Stimulated activated naive CD8-positive, alpha-beta T cell treated with anti-CD3 and anti-CD28 coated beads, Interleukin-15, Interleukin-2, amounts not matched to agents 100 ng/mL and 50 ng/mL, for 24 hours (primary cell): ENCODE measurements at regions not wholly inside any gene's neighbourhood (a gene's known extent, or its start where the extent isn't known, plus 50 kb on each side); places are given as distances from the start of the nearest gene placed in this dataset.

ENCODE experiments used
- H3K27ac Mint-ChIP-seq: one replicate; pipeline ENCODE4 v1.8.0; 2021; ENCODE audit warnings: mild to moderate bottlenecking, mixed read lengths
- H3K27me3 Mint-ChIP-seq: one replicate; pipeline ENCODE4 v1.8.0; 2021; ENCODE audit warnings: mixed read lengths
- H3K36me3 Mint-ChIP-seq: one replicate; pipeline ENCODE4 v1.8.0; 2021; ENCODE audit warnings: low read depth, mixed read lengths
- H3K4me1 Mint-ChIP-seq: one replicate; pipeline ENCODE4 v1.8.0; 2021; ENCODE audit warnings: low read depth, mixed read lengths
- H3K4me3 Mint-ChIP-seq: one replicate; pipeline ENCODE4 v1.8.0; 2021; ENCODE audit warnings: mild to moderate bottlenecking, mixed read lengths
- H3K9me3 Mint-ChIP-seq: one replicate; pipeline ENCODE4 v1.8.0; 2021; ENCODE audit warnings: mixed read lengths

GRCh38 chr2:147389218-147389617 lies 455.6 kb upstream of the ACVR2A start:
- Mint-ChIP-seq H3K27ac (no peak overlapping the region), H3K36me3 (no peaks in the 10 kb centered on the region), H3K4me3 (no peak overlapping the region), H3K9me3 (no peaks in the 10 kb centered on the region), H3K4me1 (no peaks in the 10 kb centered on the region), H3K27me3 (peaks cover 4% of the 10 kb centered on the region)

GRCh38 chr2:147388217-147388616 lies 456.6 kb upstream of the ACVR2A start:
- peaks cover 4% of the 10 kb centered on the region for H3K27me3 Mint-ChIP-seq
- no peaks in the 10 kb centered on the region for H3K36me3 Mint-ChIP-seq
- H3K27ac Mint-ChIP-seq, result no peak overlapping the region

DNA sequence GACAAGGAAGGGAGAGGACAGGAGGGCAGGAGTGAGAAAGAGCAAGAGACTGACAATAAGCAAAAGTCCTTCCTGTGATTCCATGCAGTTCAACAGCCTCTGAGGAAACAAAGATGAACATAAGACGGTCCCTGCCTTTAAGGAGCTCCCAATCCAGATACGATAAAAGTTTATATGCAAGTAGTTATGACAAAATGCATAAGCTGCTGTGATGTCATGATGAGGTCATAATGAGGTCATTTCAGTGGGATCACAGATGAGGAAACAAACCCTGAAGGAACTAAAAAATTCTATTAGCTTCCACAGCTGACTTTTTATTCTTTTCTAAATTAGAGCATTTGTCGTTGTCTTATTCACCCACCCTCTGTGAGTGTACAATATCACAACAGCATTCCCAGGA lies 458.5 kb upstream of the ACVR2A start:
- Mint-ChIP-seq H3K36me3 (no peaks in the 10 kb centered on the region), H3K27me3 (peaks cover 4% of the 10 kb centered on the region)

More at GRCh38 chr2:147388217-147388616, 456.6 kb upstream of the ACVR2A start:
- Mint-ChIP-seq H3K9me3 (no peaks in the 10 kb centered on the region), H3K4me1 (no peaks in the 10 kb centered on the region), H3K4me3 (no peak overlapping the region)

DNA sequence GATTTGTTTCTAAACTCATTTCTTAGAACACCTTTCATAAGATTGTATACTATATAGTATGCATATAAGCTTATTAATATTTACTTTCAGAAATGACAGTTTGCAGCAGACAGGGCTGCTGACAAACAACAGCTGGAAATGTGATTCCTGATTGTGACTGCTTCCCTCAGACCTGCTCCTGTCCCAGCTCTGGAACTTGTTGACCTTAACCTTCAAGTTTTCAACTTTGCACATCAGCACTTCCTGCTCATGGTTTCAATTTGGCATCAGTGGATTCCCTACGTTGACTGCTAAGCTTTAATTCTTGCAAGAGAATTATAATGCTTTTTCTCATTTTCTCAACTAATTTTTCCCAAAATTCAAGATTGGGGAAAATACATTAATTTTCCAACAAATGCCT lies 459.2 kb upstream of the ACVR2A start:
- no peaks in the 10 kb centered on the region for H3K36me3 Mint-ChIP-seq
- H3K4me1 Mint-ChIP-seq, result no peaks in the 10 kb centered on the region
- no peak overlapping the region for H3K4me3 Mint-ChIP-seq
- no peaks in the 10 kb centered on the region for H3K9me3 Mint-ChIP-seq
- H3K27me3 Mint-ChIP-seq, result peaks cover 4% of the 10 kb centered on the region
- no peak overlapping the region for H3K27ac Mint-ChIP-seq

More for the DNA sequence above, 458.5 kb upstream of the ACVR2A start:
- H3K4me3 Mint-ChIP-seq, result no peak overlapping the region
- H3K4me1 Mint-ChIP-seq, result no peaks in the 10 kb centered on the region
- no peaks in the 10 kb centered on the region for H3K9me3 Mint-ChIP-seq
- no peak overlapping the region for H3K27ac Mint-ChIP-seq

GRCh38 chr2:147384659-147385058 lies 460.2 kb upstream of the ACVR2A start:
- H3K4me1 Mint-ChIP-seq, result no peaks in the 10 kb centered on the region
- no peak overlapping the region for H3K4me3 Mint-ChIP-seq
- H3K36me3 Mint-ChIP-seq, result no peaks in the 10 kb centered on the region
- H3K27ac Mint-ChIP-seq, result no peak overlapping the region
- no peaks in the 10 kb centered on the region for H3K9me3 Mint-ChIP-seq
- H3K27me3 Mint-ChIP-seq, result peaks cover 4% of the 10 kb centered on the region

GRCh38 chr2:147382322-147382948 lies 462.4 kb upstream of the ACVR2A start:
- Mint-ChIP-seq H3K27me3 (no peaks in the 10 kb centered on the region), H3K36me3 (no peaks in the 10 kb centered on the region), H3K9me3 (no peaks in the 10 kb centered on the region), H3K4me3 (no peak overlapping the region), H3K27ac (no peak overlapping the region), H3K4me1 (no peaks in the 10 kb centered on the region)

DNA sequence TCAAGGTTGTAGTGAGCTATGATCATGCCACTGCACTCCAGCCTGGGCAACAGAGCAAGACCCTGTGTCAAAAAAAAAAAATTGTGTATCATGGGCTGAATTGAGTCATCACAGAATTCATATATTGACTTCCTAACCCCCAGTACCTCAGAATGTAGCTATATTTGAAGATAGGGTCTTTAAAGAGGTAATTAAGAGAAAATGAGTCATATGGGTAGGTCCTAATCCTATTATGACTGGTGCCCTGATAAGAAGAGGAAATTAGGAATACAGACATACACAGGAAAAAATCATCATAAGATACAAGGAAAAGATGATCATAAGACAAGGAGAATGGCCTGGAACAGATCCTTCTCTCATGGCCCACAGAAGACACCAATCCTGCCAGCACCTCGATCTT lies 466.4 kb upstream of the ACVR2A start:
- H3K4me1 Mint-ChIP-seq, result no peaks in the 10 kb centered on the region
- H3K27ac Mint-ChIP-seq, result no peak overlapping the region
- no peaks in the 10 kb centered on the region for H3K36me3 Mint-ChIP-seq
- H3K4me3 Mint-ChIP-seq, result no peak overlapping the region
- H3K27me3 Mint-ChIP-seq, result no peaks in the 10 kb centered on the region
- no peaks in the 10 kb centered on the region for H3K9me3 Mint-ChIP-seq

GRCh38 chr2:147375073-147375472 lies 469.8 kb upstream of the ACVR2A start:
- Mint-ChIP-seq H3K36me3 (no peaks in the 10 kb centered on the region), H3K27me3 (no peaks in the 10 kb centered on the region), H3K27ac (no peak overlapping the region)

GRCh38 chr2:147374423-147374811 lies 470.4 kb upstream of the ACVR2A start:
- Mint-ChIP-seq H3K9me3 (no peaks in the 10 kb centered on the region), H3K4me1 (no peaks in the 10 kb centered on the region), H3K27ac (no peak overlapping the region), H3K27me3 (no peaks in the 10 kb centered on the region), H3K36me3 (no peaks in the 10 kb centered on the region), H3K4me3 (no peak overlapping the region)

More at GRCh38 chr2:147375073-147375472, 469.8 kb upstream of the ACVR2A start:
- H3K9me3 Mint-ChIP-seq, result no peaks in the 10 kb centered on the region
- no peaks in the 10 kb centered on the region for H3K4me1 Mint-ChIP-seq
- no peak overlapping the region for H3K4me3 Mint-ChIP-seq

- Mint-ChIP-seq H3K4me3 (no peak overlapping the region), H3K4me1 (no peaks in the 10 kb centered on the region), H3K27ac (no peak overlapping the region), H3K36me3 (no peaks in the 10 kb centered on the region), H3K9me3 (no peaks in the 10 kb centered on the region), H3K27me3 (no peaks in the 10 kb centered on the region)
These were observed 470.9 kb upstream of the ACVR2A start for GRCh38 chr2:147373800-147374422.

DNA sequence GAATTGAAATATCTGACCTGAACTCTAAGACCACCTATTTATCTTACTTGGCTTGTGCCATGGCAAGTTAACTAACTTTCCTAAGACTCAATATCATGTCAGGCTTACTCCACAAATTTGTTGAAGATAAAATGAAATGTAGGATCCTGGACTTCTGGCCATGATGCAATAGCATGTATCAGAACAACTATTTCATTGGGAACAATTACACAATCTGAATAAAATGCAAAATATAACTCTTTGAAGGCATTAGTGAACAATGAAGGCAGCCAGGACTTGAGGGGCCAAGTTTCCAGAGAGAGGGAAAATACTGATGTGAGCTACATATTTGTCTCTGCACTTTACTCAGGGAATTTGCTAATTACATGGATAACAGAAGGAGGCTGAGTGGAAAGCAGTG lies 476.5 kb upstream of the ACVR2A start:
- Mint-ChIP-seq H3K36me3 (no peaks in the 10 kb centered on the region), H3K4me1 (peaks cover 7% of the 10 kb centered on the region)

DNA sequence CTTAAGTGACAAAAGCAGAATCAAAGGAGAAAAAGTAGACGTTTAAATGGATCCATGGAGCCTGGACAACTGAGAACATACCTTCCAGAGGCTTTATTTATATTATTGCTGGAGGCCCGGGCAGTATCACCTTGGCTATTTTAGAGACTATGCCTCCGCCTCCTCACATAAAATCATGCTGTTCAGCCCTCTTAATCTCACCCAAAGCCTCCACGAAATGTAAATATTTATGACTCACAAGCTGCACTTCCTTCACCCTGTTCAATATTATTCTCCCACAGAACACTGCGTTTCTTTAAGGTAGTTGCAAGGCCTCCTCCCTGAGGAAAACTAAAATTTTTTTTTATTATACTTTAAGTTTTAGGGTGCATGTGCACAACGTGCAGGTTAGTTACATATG lies 478.6 kb upstream of the ACVR2A start:
- Mint-ChIP-seq H3K27ac (no peak overlapping the region), H3K4me1 (peaks cover 7% of the 10 kb centered on the region), H3K27me3 (no peaks in the 10 kb centered on the region), H3K9me3 (peaks cover 7% of the 10 kb centered on the region), H3K36me3 (no peaks in the 10 kb centered on the region), H3K4me3 (no peak overlapping the region)

More for the DNA sequence above, 476.5 kb upstream of the ACVR2A start:
- H3K27ac Mint-ChIP-seq, result no peak overlapping the region
- H3K27me3 Mint-ChIP-seq, result no peaks in the 10 kb centered on the region
- no peak overlapping the region for H3K4me3 Mint-ChIP-seq
- peaks cover 7% of the 10 kb centered on the region for H3K9me3 Mint-ChIP-seq

- no peaks in the 10 kb centered on the region for H3K27me3 Mint-ChIP-seq
- no peaks in the 10 kb centered on the region for H3K36me3 Mint-ChIP-seq
- H3K9me3 Mint-ChIP-seq, result peaks cover 7% of the 10 kb centered on the region
- H3K27ac Mint-ChIP-seq, result no peak overlapping the region
- peaks cover 7% of the 10 kb centered on the region for H3K4me1 Mint-ChIP-seq
- no peak overlapping the region for H3K4me3 Mint-ChIP-seq
These were observed 479.2 kb upstream of the ACVR2A start for GRCh38 chr2:147365622-147366021.

DNA sequence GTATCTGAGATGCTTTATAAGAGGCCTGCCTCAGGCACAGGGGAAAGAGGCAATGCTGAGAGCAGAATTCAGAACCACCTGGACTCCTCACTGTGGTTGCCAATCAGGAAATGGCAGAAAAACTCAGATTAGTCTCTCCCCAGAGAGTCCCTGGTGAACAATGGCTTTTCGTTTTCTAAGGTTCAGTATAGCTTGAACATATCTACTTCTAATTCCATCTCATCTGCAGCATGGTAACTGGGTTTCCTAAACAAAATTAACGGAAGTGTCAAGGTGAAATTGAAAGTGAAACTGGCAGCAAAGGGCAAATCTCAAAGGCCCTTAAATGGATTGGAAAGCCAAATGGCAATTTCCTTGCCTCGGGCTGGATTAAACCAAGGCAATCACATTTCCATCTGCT lies 480.2 kb upstream of the ACVR2A start:
- Mint-ChIP-seq H3K9me3 (peaks cover 7% of the 10 kb centered on the region), H3K4me1 (peaks cover 7% of the 10 kb centered on the region), H3K4me3 (no peak overlapping the region), H3K27me3 (no peaks in the 10 kb centered on the region), H3K27ac (peak overlapping the region; percentile 1), H3K36me3 (no peaks in the 10 kb centered on the region)

DNA sequence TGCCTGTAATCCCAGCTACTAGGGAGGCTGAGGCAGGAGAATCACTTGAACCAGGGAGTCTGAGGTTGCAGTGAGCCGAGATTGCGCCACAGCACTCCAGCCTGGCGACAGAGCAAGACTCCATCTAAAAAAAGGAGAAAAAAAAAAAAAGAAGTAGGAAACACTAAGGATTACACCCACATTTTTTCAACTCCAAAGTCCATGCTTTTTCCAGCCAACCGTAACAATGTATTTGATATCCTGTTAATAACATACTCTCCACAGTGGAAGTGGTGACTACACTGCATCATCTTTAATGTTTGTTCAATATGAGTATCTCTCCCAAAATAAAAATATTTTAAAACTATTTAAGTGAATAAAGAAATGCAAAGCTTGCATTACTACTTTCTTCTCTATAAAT lies 481.6 kb upstream of the ACVR2A start:
- Mint-ChIP-seq H3K27ac (no peak overlapping the region), H3K36me3 (no peaks in the 10 kb centered on the region), H3K9me3 (peaks cover 4% of the 10 kb centered on the region), H3K27me3 (no peaks in the 10 kb centered on the region), H3K4me3 (no peak overlapping the region), H3K4me1 (peaks cover 7% of the 10 kb centered on the region)

DNA sequence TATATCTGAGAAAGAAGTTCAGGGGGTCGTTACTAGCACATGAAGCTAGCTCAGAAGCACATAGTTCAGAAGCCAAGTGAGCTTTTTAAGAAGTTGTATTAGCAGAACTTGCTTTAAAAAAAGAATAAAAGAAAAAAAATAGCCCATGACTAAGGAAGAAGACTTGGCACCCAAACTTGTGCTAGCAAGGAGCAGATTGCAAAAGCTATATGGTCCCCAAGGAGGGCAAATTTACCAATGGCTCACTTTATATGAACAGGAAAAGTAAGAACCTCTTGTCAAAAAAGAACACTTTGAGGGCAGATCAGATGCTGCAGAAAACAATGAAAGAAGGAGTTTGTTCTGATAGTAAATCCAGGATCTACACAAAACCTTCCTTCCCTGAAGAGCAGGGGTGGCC lies 486.5 kb upstream of the ACVR2A start:
- H3K9me3 Mint-ChIP-seq, result no peaks in the 10 kb centered on the region
- no peaks in the 10 kb centered on the region for H3K27me3 Mint-ChIP-seq
- H3K4me3 Mint-ChIP-seq, result no peak overlapping the region
- no peaks in the 10 kb centered on the region for H3K36me3 Mint-ChIP-seq
- no peak overlapping the region for H3K27ac Mint-ChIP-seq
- no peaks in the 10 kb centered on the region for H3K4me1 Mint-ChIP-seq
